HCT116 (cell line): ENCODE measurements at regions not wholly inside any gene's neighbourhood (a gene's known extent, or its start where the extent isn't known, plus 50 kb on each side); places are given as distances from the start of the nearest gene placed in this dataset.
A peak's percentile ranks its signal among the peaks of the same experiment; 100 is the strongest.

ENCODE experiments used
- ATAC-seq: fragments of 200-7000 bp; cut with Tn5 transposase; 2 replicates; pipeline ENCODE4 v1.9.1; 2020; ENCODE audit warnings: mild to moderate bottlenecking, moderate library complexity
- BruUV-seq: library from RNA; stranded (reverse); fragments of 400-500 nt; replicated peaks from 2 replicates; lab custom pipeline; 2021; lab: Mats Ljungman, UMichigan
- CTCF ChIA-PET: fragments of 300-600 bp; sonication (Branson Sonifier 250); formaldehyde crosslinking; loops from one replicate; lab custom pipeline; 2021; ENCODE audit warnings: antibody characterized with exemption; lab: Charles Lee
- POLR2A ChIA-PET: fragments of 300-600, 350-600 bp; sonication (Branson Sonifier 250); formaldehyde crosslinking; loops from one replicate; lab custom pipeline; 2021; ENCODE audit warnings: antibody characterized with exemption; lab: Charles Lee
- RAD21 ChIA-PET, 2 experiments: fragments of 300-600 bp; sonication (Branson Sonifier 250); formaldehyde crosslinking; loops; one replicate each; lab custom pipeline; 2023; ENCODE audit warnings: low total read pairs in 2 of 2; ENCODE audit not compliant: uncharacterized antibody in 2 of 2, unreplicated experiment in 2 of 2, low non-redundant PET in 1 of 2; lab: Charles Lee
- DNase-seq: peaks from one replicate; pipeline ENCODE4 v3.0.0-alpha.2; 2010; ENCODE audit warnings: low read depth, low spot score
- H2AFZ ChIP-seq: fragments of 200-600 bp; shearing (Covaris generic), sonication (generic); 2 replicates; pipeline ENCODE4 v1.6.1; 2017; ENCODE audit warnings: low read depth, mixed run types, mixed read lengths, antibody characterized with exemption, low read length; ENCODE audit not compliant: poor library complexity, severe bottlenecking
- H3K27ac ChIP-seq: 2 replicates; pipeline ENCODE4 v1.5.1; 2012; ENCODE audit warnings: low read depth, low read length
- H3K27me3 ChIP-seq: fragments of 200-600 bp; sonication (generic); 2 replicates; pipeline ENCODE4 v1.6.1; 2016; ENCODE audit warnings: mixed run types, low read length, mixed read lengths; ENCODE audit not compliant: insufficient read depth
- H3K36me3 ChIP-seq, 2 experiments: fragments of 200-500 bp in 1 of 2; fragments of 200-600 bp in 1 of 2; sonication (Bioruptor generic) in 1 of 2; sonication (generic) in 1 of 2; 2 replicates each; pipeline versions ENCODE4 v1.5.1 to v1.6.1; 2014 to 2016; ENCODE audit warnings: low read length in 2 of 2, inconsistent platforms in 1 of 2, mixed read lengths in 1 of 2, mixed run types in 1 of 2; ENCODE audit not compliant: insufficient read depth in 2 of 2, control insufficient read depth in 1 of 2
- H3K4me1 ChIP-seq, 2 experiments: fragments of 200-600 bp in 1 of 2; sonication (generic) in 1 of 2; 2 replicates each; pipeline versions ENCODE4 v1.5.1 to v1.6.1; 2012 to 2017; ENCODE audit warnings: low read length in 2 of 2, inconsistent platforms in 1 of 2, mild to moderate bottlenecking in 1 of 2, mixed read lengths in 1 of 2, mixed run types in 1 of 2, moderate library complexity in 1 of 2; ENCODE audit not compliant: insufficient read depth in 2 of 2, control insufficient read depth in 1 of 2
- H3K4me2 ChIP-seq: fragments of 200-600 bp; sonication (generic); 2 replicates; pipeline ENCODE4 v1.6.1; 2017; ENCODE audit warnings: mixed run types, low read length, mixed read lengths
- H3K4me3 ChIP-seq, 2 experiments: fragments of 200-600 bp in 1 of 2; sonication (generic) in 1 of 2; replicated peaks in 1 of 2; 2 replicates each; pipeline ENCODE4 v1.5.1; 2011 to 2016; ENCODE audit warnings: low read length in 2 of 2, control low read depth in 1 of 2, low read depth in 1 of 2, mild to moderate bottlenecking in 1 of 2, mixed read lengths in 1 of 2, mixed run types in 1 of 2
- H3K79me2 ChIP-seq: fragments of 200-600 bp; sonication (generic); 2 replicates; pipeline ENCODE4 v1.6.1; 2017; ENCODE audit warnings: mild to moderate bottlenecking, mixed run types, low read length, moderate library complexity, mixed read lengths; ENCODE audit not compliant: insufficient read depth
- H3K9ac ChIP-seq: fragments of 200-600 bp; sonication (generic); 2 replicates; pipeline ENCODE4 v1.6.1; 2016; ENCODE audit warnings: low read length, mixed read lengths
- H3K9me2 ChIP-seq: fragments of 200-600 bp; sonication (generic), shearing (Covaris generic); 2 replicates; pipeline ENCODE4 v1.6.1; 2017; ENCODE audit warnings: mixed run types, mild to moderate bottlenecking, moderate library complexity; ENCODE audit not compliant: insufficient read depth
- H3K9me3 ChIP-seq, 2 experiments: fragments of 200-500 bp in 1 of 2; fragments of 200-600 bp in 1 of 2; sonication (Bioruptor generic) in 1 of 2; sonication (generic) in 1 of 2; 2 replicates each; pipeline ENCODE4 v1.6.1; 2014 to 2017; ENCODE audit warnings: low read length in 2 of 2, mixed read lengths in 2 of 2, inconsistent platforms in 1 of 2, low read depth in 1 of 2, mild to moderate bottlenecking in 1 of 2, mixed run types in 1 of 2, moderate library complexity in 1 of 2; ENCODE audit not compliant: control insufficient read depth in 1 of 2, insufficient read depth in 1 of 2
- H4K20me1 ChIP-seq: fragments of 200-600 bp; sonication (generic), shearing (Covaris generic); 2 replicates; pipeline ENCODE4 v1.6.1; 2017; ENCODE audit warnings: mixed run types, mild to moderate bottlenecking, moderate library complexity; ENCODE audit not compliant: insufficient read depth
- EGR1 ChIP-seq: IDR thresholded peaks from 2 replicates; pipeline ENCODE4 v1.6.1; 2012; ENCODE audit warnings: low read depth
- ELF1 ChIP-seq: IDR thresholded peaks from 2 replicates; pipeline ENCODE4 v1.6.1; 2012; ENCODE audit warnings: low read depth, borderline replicate concordance
- EZH2 ChIP-seq: fragments of 200-600 bp; sonication (generic); IDR thresholded peaks from 2 replicates; pipeline ENCODE4 v1.6.1; 2017; ENCODE audit warnings: antibody characterized with exemption, mixed run types
- EZH2phosphoT487 ChIP-seq: fragments of 200-600 bp; IDR thresholded peaks from 2 replicates; pipeline ENCODE4 v1.6.1; 2018; ENCODE audit warnings: antibody characterized with exemption, borderline replicate concordance
- FOSL1 ChIP-seq: IDR thresholded peaks from 2 replicates; pipeline ENCODE4 v1.6.1; 2012; ENCODE audit warnings: low read depth
- JUND ChIP-seq: IDR thresholded peaks from 2 replicates; pipeline ENCODE4 v1.6.1; 2012
- POLR2AphosphoS5 ChIP-seq: IDR thresholded peaks from 2 replicates; pipeline ENCODE4 v1.6.1; 2011; ENCODE audit warnings: mild to moderate bottlenecking, low read depth, low read length, moderate library complexity
- RAD21 ChIP-seq: IDR thresholded peaks from 2 replicates; pipeline ENCODE4 v1.6.1; 2012; ENCODE audit warnings: low read depth, mild to moderate bottlenecking
- SIN3A ChIP-seq: IDR thresholded peaks from 2 replicates; pipeline ENCODE4 v1.6.1; 2012; ENCODE audit warnings: low read depth
- SRF ChIP-seq: IDR thresholded peaks from 2 replicates; pipeline ENCODE4 v1.6.1; 2012; ENCODE audit warnings: low read depth
- TCF7L2 ChIP-seq: IDR thresholded peaks from 2 replicates; pipeline ENCODE4 v1.7.0; 2011; ENCODE audit warnings: borderline replicate concordance, inconsistent platforms; ENCODE audit not compliant: insufficient read depth, insufficient read length; ENCODE audit errors: extremely low read depth
- YY1 ChIP-seq: IDR thresholded peaks from 2 replicates; pipeline ENCODE4 v1.6.1; 2011; ENCODE audit warnings: low read length, low read depth, moderate library complexity, mild to moderate bottlenecking; ENCODE audit not compliant: insufficient replicate concordance; ENCODE audit errors: extremely low read depth
- ZFX ChIP-seq: fragments of 450-650 bp; IDR thresholded peaks from 2 replicates; pipeline ENCODE4 v1.6.1; 2017
- ZNF274 ChIP-seq: fragments of 200-500 bp; sonication (Bioruptor generic); IDR thresholded peaks from 2 replicates; pipeline ENCODE4 v1.6.1; 2014; ENCODE audit warnings: mild to moderate bottlenecking, low read depth, low read length, inconsistent platforms
- intact Hi-C: fragments of 100-400 bp; cut with micrococcal nuclease; formaldehyde crosslinking; loops from 2 replicates; pipeline ENCODE4 v1.10.0; 2022
- TF ChIP-seq, protein P1 (sequence below), 3 experiments: fragments of 200-600 bp in 1 of 3; sonication (generic) in 1 of 3; IDR thresholded peaks in 2 of 3; conservative IDR thresholded peaks in 1 of 3; 2 replicates each; pipeline ENCODE4 v1.5.1; 2012 to 2017; ENCODE audit warnings: low read depth in 2 of 3, low read length in 2 of 3, antibody characterized with exemption in 1 of 3, borderline replicate concordance in 1 of 3, control low read depth in 1 of 3, mild to moderate bottlenecking in 1 of 3, mixed read lengths in 1 of 3, mixed run types in 1 of 3, moderate library complexity in 1 of 3; ENCODE audit not compliant: insufficient read depth in 1 of 3
- TF ChIP-seq, protein P2 (sequence below): IDR thresholded peaks from 2 replicates; pipeline ENCODE4 v1.6.1; 2012; ENCODE audit warnings: low read depth
- TF ChIP-seq, protein P3 (sequence below): IDR thresholded peaks from 2 replicates; pipeline ENCODE4 v1.6.1; 2011; ENCODE audit warnings: mild to moderate bottlenecking, low read length, moderate library complexity; ENCODE audit not compliant: insufficient replicate concordance; ENCODE audit errors: extremely low read depth
- TF ChIP-seq, protein P4 (sequence below): IDR thresholded peaks from 2 replicates; pipeline ENCODE4 v1.6.1; 2012

DNA sequence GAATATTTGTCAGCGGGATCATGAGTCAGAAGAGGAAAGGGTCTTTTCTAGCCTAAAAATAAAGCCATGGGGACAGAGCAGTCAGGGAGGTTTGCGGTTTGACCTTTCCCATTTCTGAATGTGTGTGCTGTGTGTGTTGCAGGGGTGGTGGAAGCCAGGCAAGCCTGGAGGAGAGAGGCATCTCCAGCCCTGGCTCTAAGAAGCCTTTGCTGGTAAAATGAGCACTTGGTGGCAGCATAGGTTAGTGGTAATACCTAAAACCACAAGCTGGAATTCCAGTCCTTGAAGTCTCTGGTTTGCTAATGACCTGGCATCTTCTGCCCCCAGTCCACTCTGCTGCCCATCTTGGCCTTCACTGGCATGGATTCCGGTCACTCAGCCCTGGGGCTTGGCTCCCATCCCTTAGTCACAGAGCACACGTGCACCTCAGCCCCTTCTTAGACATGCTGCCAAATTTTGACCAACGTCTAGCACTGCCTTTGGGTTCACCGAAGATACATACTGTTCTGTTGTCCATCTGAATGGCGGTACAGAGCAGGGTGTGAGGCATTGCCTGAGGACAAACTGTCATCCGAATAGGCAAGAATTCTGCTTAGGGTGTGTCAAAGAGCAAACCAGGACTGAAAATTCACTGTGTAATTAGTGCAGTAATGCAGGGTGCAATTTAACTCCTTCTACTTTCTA lies 52.7 kb downstream of the KCNA5 start:
- Histone ChIP-seq H3K4me3 (no peak overlapping the region), H3K9me2 (no peaks in the 10 kb centered on the region), H2AFZ (no peak overlapping the region), H3K4me1 (0 out of 4 replicates have a peak, but pooled peaks cover 0 to 5% of the 10 kb centered on the region in 2 experiments), H3K9ac (no peak overlapping the region), H3K27ac (no peak overlapping the region), H3K4me2 (no peak overlapping the region), H3K79me2 (no peaks in the 10 kb centered on the region), H3K27me3 (peaks cover 72% of the 10 kb centered on the region), H3K9me3 (no peaks in the 10 kb centered on the region), H4K20me1 (no peaks in the 10 kb centered on the region), H3K36me3 (no peaks in the 10 kb centered on the region)
- ATAC-seq (peak; percentile 78), DNase-seq (peak; percentile 4)
- intact Hi-C loops, result loop anchor here (2.0 kb wide), 1 partner anchor 346 kb away; no protein-coding TSS in a partner anchor
- ChIA-PET CTCF (no interaction called here), POLR2A (no interaction called here), RAD21 (no interaction called here)
- BruUV-seq, result no TSS peak
- TF ChIP-seq, protein P1, sequence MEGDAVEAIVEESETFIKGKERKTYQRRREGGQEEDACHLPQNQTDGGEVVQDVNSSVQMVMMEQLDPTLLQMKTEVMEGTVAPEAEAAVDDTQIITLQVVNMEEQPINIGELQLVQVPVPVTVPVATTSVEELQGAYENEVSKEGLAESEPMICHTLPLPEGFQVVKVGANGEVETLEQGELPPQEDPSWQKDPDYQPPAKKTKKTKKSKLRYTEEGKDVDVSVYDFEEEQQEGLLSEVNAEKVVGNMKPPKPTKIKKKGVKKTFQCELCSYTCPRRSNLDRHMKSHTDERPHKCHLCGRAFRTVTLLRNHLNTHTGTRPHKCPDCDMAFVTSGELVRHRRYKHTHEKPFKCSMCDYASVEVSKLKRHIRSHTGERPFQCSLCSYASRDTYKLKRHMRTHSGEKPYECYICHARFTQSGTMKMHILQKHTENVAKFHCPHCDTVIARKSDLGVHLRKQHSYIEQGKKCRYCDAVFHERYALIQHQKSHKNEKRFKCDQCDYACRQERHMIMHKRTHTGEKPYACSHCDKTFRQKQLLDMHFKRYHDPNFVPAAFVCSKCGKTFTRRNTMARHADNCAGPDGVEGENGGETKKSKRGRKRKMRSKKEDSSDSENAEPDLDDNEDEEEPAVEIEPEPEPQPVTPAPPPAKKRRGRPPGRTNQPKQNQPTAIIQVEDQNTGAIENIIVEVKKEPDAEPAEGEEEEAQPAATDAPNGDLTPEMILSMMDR (IDR thresholded peaks at IDR 0.05 in 2 of 3, conservative IDR thresholded peaks at IDR 0.05 in 1 of 3; ENCODE audit: borderline replicate concordance in 1 of 3, insufficient read depth in 1 of 3, low read depth in 2 of 3, low read length in 2 of 3), result 0 out of 6 replicates have a peak, but pooled peaks of 1 of the 3 experiments have one; percentile 16
- TF ChIP-seq SIN3A (no peak), ZFX (no peak), FOSL1 (no peak), JUND (no peak), EZH2phosphoT487 (no peak), POLR2AphosphoS5 (no peak), RAD21 (peak; percentile 50), SRF (no peak), ZNF274 (no peak), TCF7L2 (no peak), EGR1 (no peak), ELF1 (no peak), EZH2 (no peak), YY1 (no peak)
- TF ChIP-seq, protein P2, sequence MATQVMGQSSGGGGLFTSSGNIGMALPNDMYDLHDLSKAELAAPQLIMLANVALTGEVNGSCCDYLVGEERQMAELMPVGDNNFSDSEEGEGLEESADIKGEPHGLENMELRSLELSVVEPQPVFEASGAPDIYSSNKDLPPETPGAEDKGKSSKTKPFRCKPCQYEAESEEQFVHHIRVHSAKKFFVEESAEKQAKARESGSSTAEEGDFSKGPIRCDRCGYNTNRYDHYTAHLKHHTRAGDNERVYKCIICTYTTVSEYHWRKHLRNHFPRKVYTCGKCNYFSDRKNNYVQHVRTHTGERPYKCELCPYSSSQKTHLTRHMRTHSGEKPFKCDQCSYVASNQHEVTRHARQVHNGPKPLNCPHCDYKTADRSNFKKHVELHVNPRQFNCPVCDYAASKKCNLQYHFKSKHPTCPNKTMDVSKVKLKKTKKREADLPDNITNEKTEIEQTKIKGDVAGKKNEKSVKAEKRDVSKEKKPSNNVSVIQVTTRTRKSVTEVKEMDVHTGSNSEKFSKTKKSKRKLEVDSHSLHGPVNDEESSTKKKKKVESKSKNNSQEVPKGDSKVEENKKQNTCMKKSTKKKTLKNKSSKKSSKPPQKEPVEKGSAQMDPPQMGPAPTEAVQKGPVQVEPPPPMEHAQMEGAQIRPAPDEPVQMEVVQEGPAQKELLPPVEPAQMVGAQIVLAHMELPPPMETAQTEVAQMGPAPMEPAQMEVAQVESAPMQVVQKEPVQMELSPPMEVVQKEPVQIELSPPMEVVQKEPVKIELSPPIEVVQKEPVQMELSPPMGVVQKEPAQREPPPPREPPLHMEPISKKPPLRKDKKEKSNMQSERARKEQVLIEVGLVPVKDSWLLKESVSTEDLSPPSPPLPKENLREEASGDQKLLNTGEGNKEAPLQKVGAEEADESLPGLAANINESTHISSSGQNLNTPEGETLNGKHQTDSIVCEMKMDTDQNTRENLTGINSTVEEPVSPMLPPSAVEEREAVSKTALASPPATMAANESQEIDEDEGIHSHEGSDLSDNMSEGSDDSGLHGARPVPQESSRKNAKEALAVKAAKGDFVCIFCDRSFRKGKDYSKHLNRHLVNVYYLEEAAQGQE, result no peak
- TF ChIP-seq, protein P3, sequence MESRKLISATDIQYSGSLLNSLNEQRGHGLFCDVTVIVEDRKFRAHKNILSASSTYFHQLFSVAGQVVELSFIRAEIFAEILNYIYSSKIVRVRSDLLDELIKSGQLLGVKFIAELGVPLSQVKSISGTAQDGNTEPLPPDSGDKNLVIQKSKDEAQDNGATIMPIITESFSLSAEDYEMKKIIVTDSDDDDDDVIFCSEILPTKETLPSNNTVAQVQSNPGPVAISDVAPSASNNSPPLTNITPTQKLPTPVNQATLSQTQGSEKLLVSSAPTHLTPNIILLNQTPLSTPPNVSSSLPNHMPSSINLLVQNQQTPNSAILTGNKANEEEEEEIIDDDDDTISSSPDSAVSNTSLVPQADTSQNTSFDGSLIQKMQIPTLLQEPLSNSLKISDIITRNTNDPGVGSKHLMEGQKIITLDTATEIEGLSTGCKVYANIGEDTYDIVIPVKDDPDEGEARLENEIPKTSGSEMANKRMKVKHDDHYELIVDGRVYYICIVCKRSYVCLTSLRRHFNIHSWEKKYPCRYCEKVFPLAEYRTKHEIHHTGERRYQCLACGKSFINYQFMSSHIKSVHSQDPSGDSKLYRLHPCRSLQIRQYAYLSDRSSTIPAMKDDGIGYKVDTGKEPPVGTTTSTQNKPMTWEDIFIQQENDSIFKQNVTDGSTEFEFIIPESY, result no peak
- TF ChIP-seq, protein P4, sequence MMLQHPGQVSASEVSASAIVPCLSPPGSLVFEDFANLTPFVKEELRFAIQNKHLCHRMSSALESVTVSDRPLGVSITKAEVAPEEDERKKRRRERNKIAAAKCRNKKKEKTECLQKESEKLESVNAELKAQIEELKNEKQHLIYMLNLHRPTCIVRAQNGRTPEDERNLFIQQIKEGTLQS, result no peak
